HG02885 (cell line): ENCODE measurements at regions not wholly inside any gene's neighbourhood (a gene's known extent, or its start where the extent isn't known, plus 50 kb on each side); places are given as distances from the start of the nearest gene placed in this dataset.
"Not testable (repeated sequence)": the region's sequence is repeated elsewhere in the genome, so short reads cannot be mapped to it uniquely, and the experiment has no call there.

Source experiments
- ATAC-seq: cut with Tn5 transposase; IDR thresholded peaks from one replicate; pipeline ENCODE4 v1.9.1; 2021; ENCODE audit warnings: mild to moderate bottlenecking; ENCODE audit not compliant: unreplicated experiment, poor library complexity

- no peak for ATAC-seq
Measured at GRCh38 chr7:17396692-17397091, 98.2 kb downstream of the AHR start.

DNA sequence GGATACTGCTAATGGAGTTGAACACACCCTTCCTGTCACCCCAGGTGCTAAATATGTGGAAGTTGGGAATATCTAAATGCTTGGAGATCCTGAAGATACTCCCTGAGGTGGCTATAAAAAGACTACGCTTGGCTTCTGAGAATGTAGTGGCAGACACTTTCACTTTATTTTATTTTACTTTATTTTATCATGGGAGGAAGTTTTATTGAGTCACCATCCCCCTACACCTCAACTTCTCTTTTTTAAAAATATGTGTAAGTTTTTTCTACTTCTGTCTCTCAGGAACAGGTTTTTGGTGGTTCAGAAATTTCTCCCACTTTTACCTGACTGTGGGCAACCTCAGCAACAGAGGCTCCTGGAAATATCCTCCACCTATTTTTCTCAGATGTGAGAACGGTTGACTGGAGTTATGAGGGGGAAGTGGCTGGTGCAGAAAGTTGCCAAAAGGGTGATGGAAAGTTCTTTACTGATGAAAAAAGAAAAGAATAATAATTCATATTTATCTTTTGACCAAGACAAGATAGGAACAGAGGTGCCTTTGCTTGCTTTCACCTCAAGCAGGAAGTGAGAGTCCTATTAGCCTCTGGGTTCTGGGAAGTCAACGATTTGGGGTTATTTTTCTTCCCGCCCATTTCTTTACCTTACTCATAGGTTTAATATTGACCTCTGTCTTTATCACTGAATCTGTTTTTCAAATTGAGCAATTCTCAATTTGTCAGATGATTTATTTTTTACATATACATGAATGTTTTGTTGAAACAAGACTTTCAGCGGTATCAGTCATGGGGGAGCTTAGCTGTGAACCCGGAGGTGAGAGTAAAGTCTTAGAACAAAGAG is 103.6 kb downstream of the AHR start:
- ATAC-seq = peak; percentile 68

DNA sequence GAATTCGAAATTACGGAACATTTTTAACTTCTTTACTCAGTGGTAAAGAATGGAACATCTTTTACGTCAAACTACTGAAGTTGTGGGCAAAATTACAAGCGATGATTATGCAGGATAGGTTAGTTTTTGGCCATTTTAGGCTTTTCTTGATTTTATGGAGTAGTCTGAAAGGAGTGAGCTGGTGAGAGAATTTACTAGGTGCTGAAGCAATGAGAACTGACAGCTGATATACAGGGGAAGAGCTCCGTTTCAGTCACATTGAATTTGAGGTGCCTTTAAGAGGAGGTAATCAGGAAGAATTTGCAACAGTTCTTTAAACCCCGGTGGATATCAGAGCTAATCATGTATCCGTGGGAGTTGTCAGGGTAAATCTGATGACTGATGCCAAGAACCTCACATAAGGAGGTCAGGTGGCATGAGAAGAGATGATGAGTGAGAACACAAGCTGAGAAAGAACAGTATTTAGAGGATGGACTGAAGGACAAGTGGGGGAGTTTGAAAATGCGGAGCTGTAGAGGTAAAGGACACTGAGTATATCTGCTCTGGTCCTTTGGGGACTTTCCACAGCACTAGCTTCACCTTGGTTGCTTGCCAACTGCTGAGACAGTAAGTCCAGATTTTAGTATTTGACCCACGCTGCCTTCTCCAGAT is 104.3 kb downstream of the AHR start:
- peak; percentile 75 for ATAC-seq

- ATAC-seq = no peak
Measured at GRCh38 chr7:17404006-17404405, 105.6 kb downstream of the AHR start.

- no peak for ATAC-seq
Measured at GRCh38 chr7:17405786-17406185, 107.3 kb downstream of the AHR start.

- no peak for ATAC-seq
Measured at GRCh38 chr7:17406738-17407137, 108.3 kb downstream of the AHR start.

DNA sequence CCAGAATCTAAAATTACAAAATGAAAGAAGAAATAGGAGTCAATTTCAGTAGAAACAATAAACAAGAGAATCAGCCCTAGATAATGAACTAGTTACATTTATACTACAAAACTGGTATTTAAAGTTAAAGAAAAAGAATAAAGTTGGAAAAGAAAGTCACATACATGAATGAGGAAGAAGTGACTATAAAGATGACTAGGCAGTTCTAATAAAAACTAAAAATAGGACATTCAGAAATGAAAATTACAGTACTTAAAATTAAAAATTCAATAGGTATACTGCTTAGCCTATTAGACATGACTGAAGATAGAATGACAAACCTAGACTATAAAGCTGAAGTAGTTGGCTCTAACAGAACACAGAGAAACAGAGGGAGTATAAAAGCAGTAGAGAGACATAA is 108.8 kb downstream of the AHR start:
- no peak for ATAC-seq

- no peak for ATAC-seq
Measured at GRCh38 chr7:17408245-17408903, 109.9 kb downstream of the AHR start.

DNA sequence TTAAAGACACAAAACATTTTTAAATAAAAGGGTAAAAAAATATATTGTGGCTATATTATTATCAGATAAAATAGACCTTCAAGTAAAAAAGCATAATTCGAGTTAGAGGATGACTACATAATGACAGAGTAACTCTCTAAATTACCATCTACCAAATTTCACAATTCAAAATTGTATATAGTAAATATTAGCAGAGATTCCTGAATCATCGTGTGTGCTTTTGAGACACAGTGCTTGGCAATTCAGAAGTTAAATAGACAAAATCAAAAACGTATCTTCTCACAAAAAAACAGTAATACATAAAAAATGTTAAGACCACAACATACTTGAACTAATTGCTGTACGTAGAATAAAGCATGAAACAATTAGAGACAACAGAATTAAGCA is 110.4 kb downstream of the AHR start:
- ATAC-seq = no peak

- no peak for ATAC-seq
Measured at GRCh38 chr7:17411922-17412321, 113.5 kb downstream of the AHR start.

- no peak for ATAC-seq
Measured at GRCh38 chr7:17412883-17413282, 114.4 kb downstream of the AHR start.

GRCh38 chr7:17415955-17416354 is 117.5 kb downstream of the AHR start:
- no peak for ATAC-seq

GRCh38 chr7:17420308-17421015 is 122.0 kb downstream of the AHR start:
- not testable (repeated sequence) for ATAC-seq

DNA sequence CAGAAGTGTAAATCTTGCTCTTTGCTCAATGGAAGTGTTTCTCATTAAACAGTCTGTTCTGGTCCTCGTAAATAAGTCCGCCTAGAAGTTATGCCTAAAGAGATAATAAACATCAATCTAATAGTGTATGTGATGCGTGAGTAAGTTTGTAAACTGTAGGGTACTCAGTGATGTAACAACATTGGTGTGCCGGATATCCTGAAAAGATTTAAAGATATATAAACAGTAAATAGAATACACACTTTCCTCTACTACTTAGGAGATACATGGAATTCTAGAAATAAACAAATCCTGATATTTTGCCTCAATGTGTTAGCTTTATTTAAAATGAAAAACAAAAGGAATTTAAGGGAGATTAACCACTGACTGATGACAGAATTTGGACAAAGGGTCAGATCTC is 123.5 kb downstream of the AHR start:
- ATAC-seq = no peak

DNA sequence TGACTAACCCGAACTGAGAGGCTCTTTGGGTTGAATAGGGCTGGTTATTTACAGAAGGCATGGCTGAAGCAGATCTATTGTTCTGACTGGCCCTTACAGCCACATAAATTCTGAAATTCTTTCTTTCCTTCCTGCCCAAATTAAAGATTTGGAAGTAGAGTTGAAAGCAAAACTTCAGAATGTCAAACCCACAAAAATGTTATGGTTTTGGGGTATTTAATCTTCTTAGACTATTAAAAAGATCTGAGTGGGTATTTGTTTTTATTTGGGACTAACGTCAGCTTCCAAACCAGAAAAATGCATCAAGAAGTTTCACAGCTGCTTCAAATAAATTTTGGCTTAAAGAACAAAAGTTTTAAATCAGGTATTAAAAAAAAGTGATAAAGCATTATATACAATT is 124.5 kb downstream of the AHR start:
- ATAC-seq = no peak

DNA sequence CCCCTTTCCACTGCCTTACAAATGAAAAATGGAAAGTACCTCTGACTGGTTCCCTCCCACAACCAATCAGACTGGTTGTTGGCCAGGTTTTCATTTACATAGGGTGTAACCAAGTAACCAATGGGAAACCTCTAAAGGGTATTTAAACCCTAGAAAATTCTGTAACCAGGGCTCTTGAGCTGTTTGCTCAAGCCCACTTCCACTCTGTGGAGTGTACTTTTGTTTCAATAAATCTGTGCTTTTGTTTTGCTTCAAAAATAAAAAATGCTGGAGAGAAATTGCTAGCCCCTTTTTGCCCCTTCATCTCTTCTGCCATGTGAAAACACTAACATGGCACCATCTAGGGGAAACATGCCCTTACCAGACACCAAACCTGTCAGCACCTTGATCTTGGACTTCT is 129.5 kb downstream of the AHR start:
- no peak for ATAC-seq

DNA sequence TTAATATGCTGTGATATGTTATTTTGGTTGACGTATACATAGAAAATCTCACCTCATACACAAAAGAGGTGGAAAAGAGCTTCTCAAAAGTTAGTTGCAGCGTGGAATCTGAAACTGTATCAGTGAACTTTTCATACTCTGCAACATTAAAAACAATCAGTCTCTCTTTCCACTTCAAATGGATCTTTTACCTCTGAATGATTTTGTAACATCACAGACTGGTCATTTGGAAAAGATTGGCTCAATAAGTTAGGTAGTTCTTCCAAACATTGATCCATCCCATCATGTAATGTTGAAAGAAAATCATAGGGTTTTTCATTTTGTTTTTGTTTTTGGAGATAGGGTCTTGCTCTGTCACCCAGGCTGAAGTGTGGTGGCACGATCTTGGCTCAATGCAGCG is 131.1 kb downstream of the AHR start:
- ATAC-seq = no peak

DNA sequence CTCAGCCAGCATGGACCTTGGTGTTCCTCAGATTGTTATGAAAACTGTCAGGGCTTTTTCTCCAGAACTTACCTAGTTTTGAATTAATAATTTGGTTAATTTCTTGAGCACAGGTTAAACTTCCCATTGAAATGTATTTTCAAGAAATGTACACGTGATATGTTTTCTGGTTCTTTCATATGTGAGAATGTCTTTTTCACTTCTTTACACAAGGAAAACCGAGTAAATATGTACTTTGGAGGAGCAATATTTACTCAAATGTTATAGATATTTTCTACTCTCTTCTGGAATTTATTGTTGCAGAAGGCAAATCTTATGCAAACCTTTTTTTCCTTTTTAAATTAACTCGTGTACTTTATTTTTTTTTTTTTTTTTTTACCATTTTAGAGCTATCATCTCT is 134.3 kb downstream of the AHR start:
- ATAC-seq = no peak

- ATAC-seq = no peak
Measured at GRCh38 chr7:17434191-17434590, 135.7 kb downstream of the AHR start.

DNA sequence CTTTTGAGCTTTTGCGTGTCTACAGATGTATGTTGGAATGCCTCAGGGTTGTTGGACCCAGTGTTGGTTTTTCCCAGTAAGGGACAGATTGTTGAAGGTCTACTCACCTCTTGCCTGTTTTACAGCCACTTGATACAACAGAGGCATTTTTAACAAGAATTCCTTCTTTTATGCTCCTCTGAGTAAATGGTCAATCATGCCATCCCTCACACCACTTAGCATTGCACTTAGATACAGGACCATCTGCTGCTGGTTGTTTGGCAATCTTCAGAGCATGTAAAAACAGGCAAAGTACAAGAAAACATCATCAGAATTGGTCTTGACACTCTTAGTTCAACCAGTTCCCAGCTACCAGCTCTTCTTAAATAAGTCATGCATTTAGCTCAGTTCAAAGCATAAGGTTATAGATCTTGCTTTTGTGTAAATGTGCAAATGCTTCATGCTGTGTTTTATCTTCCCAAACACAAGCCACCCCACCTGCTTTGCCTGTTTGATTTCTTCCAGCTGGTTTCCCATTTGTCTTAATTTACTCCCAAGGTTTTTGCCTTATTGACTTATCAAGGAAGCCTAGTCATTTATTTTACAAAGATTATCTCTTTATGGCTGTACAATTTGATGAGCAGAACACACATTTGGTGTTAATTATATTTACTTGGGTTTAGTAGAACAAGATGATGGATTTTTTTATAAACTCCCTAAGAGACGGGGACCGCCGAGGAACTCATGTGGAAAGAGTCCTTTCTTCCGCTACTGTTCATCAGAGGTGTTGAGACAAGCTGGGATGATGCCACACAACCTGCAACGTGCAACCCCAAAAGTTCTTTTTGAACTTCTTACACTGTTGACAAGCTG is 136.6 kb downstream of the AHR start:
- no peak for ATAC-seq
